Mucosa of descending colon (tissue), 3 donors: ENCODE measurements at regions not wholly inside any gene's neighbourhood (a gene's known extent, or its start where the extent isn't known, plus 50 kb on each side); places are given as distances from the start of the nearest gene placed in this dataset.
"Not testable (repeated sequence)": the region's sequence is repeated elsewhere in the genome, so short reads cannot be mapped to it uniquely, and the experiment has no call there.

Source experiments
- ATAC-seq: fragments of 200-7000 bp; cut with Tn5 transposase; one replicate; pipeline ENCODE4 v1.9.1; 2020; ENCODE audit warnings: mild to moderate bottlenecking, moderate library complexity
- DNase-seq, 3 donors: peaks; one replicate each; pipeline ENCODE4 v3.0.0-alpha.2; 2020
- H3K36me3 ChIP-seq: fragments of 200-600 bp; one replicate; pipeline ENCODE4 v1.8.0; 2021; ENCODE audit warnings: low read depth, mild to moderate bottlenecking
- H3K4me1 ChIP-seq: fragments of 200-600 bp; one replicate; pipeline ENCODE4 v1.8.0; 2021; ENCODE audit warnings: low read depth, mild to moderate bottlenecking
- H3K4me3 ChIP-seq: fragments of 200-600 bp; one replicate; pipeline ENCODE4 v1.8.0; 2021; ENCODE audit warnings: mild to moderate bottlenecking
- H3K9me3 ChIP-seq: fragments of 200-600 bp; one replicate; pipeline ENCODE4 v1.8.0; 2021; ENCODE audit warnings: mild to moderate bottlenecking
- intact Hi-C, 2 donors: fragments of 100-400 bp; cut with DNase I in 1 of 2; cut with micrococcal nuclease in 1 of 2; formaldehyde crosslinking; loops; one replicate each; pipeline versions ENCODE4 v1.11.0 to v1.11.1; 2022; cut with DNase I, micrococcal nuclease
- donor health status: DM: no; HTN: no; CAD: no; lungs with moderate emphysema.
- donor health status: DM: no; HTN: no; CAD: no.
- donor health status: DM: no; HTN: yes; CAD: no.

DNA sequence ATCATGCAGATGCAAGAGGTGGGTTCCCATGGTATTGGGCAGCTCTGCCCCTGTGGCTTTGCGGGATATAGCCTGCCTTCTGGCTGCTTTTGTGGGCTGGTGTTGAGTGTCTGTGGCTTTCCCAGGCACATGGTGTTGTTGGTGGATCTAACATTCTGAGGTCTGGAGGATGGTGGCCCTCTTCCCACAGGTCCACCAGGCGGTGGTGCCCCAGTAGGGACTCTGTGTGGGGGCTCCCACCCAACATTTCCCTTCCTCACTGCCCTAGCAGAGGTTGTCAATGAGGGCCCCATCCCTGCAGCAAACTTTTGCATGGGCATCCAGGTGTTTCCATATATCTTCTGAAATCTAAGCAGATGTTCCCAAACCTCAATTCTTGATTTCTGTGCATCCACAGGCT lies 420.5 kb upstream of the TPTE start:
- DNase-seq = peak in 1 of 3 donors; percentile 27
- H3K4me3 ChIP-seq, H3K9me3 ChIP-seq, ATAC-seq, intact Hi-C loops, H3K36me3 ChIP-seq, H3K4me1 ChIP-seq: not testable (repeated sequence)

DNA sequence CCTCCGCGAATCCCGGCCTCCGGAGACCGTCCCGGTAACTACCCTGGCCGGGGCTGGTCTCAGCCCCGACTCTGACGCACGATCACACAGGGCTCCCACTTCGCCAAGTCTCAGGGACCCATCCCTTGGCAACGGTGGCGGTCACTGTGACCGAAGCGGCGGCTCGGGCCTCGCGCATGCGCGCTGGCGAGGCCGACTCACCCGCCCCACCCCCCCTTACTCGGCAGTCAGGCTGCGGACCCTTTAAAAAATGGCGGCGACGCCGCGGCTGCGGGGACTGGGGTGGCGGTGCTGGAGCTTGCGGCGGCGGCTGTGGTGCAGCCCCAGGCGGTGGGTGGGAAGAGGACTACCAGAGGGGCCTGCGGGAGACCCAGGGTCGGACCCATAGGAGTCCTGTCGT lies 402.0 kb upstream of the TPTE start:
- intact Hi-C loops = not testable (repeated sequence)
- peak in 1 of 3 donors; percentile 39 for DNase-seq

DNA sequence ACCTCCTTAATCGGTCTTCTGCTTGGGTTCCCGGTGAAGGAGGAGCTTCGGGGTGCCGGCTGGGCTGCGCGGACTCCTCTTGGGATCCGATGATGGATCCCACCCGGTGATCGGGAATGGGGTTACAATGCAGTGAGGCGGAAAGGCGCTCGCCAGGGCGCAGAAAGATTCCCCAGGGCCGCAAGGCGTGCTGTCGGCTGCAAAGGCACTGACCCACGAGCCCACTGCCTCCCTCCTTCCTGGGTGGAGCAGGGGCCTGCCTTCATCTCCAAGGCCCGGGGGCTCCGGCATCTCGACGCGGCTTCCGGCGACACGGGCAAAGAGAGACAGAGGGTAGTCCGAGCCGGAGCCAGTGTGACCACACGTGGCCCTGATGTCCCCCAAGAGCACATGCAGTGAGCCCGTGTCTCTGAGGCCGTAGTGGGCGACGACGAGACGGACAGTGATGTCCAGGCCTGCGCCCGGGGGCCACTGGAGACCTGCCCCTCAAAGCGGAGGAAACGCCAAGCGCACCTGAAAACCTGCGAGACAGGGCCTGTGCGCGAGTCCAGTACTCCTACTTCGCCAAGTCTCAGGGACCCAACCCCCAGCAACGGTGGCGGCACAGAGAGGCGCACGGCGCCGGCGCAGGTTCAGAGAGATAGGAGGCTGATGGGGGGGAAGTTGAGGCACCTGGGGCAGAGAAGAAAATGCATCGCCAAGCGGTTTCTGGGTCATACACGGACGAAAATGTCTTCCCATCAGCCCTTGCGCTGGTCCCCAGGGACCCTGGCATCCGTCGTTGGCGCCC lies 401.4 kb upstream of the TPTE start:
- H3K4me3 ChIP-seq, intact Hi-C loops, H3K4me1 ChIP-seq, ATAC-seq, H3K36me3 ChIP-seq: not testable (repeated sequence)
- DNase-seq = peak in 1 of 3 donors; percentile 58
- peaks cover 28% of the 10 kb centered on the region for H3K9me3 ChIP-seq

More for the DNA sequence above, 402.0 kb upstream of the TPTE start:
- H3K36me3 ChIP-seq, ATAC-seq, H3K4me1 ChIP-seq, H3K4me3 ChIP-seq: not testable (repeated sequence)
- H3K9me3 ChIP-seq = peaks cover 28% of the 10 kb centered on the region

DNA sequence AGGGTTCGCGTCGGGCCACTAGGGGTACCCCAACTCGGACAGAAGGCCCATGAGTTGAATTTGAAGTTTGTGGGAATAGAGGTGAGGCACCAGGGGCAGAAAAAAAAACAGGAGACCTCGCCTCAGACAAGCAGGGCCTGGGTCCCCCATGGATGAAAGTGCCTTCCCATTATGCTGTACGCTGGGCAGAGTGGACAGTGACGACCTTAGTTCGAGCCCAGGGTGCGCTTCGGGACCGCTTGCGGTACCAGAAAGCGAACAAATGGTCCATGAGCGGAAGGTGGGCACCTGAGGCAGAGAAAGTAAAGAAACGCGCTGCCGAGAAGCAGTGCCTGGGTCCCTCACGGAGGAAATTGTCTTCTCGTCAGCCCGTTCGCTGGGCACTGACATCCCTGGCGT lies 400.8 kb upstream of the TPTE start:
- H3K4me3 ChIP-seq, intact Hi-C loops, H3K36me3 ChIP-seq, ATAC-seq, DNase-seq, H3K4me1 ChIP-seq: not testable (repeated sequence)
- peaks cover 31% of the 10 kb centered on the region for H3K9me3 ChIP-seq

DNA sequence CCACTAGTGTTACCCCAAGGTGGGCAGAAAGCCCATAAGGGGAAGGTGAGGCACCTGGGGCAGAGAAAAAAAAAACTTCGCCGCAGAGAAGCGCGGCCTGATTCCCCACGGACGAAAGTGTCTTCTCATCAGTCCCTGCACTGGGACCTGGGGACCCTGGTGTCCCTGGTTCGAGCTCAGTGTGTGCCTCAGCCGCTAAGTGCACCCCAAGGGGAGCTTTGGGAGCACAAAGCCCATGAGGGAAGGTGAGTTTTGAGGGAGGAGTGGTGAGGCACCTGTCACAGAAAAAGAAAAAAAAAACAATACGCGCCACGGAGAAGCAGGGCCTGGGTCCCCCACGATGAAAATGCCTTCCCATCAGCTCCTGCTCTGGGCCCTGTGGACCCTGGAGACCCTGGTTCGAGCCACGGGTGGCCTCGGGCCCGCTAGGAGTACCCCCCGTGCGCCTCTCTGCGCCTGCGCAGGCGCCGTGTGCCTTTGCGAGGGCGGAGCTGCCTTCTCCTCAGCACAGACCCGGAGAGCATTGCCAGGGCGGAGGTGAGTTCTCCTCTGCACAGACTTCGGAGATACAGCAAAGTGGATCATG lies 400.3 kb upstream of the TPTE start:
- DNase-seq = peak in 1 of 3 donors; percentile 41
- H3K36me3 ChIP-seq, H3K4me1 ChIP-seq, intact Hi-C loops, ATAC-seq, H3K4me3 ChIP-seq: not testable (repeated sequence)
- H3K9me3 ChIP-seq = peaks cover 33% of the 10 kb centered on the region

DNA sequence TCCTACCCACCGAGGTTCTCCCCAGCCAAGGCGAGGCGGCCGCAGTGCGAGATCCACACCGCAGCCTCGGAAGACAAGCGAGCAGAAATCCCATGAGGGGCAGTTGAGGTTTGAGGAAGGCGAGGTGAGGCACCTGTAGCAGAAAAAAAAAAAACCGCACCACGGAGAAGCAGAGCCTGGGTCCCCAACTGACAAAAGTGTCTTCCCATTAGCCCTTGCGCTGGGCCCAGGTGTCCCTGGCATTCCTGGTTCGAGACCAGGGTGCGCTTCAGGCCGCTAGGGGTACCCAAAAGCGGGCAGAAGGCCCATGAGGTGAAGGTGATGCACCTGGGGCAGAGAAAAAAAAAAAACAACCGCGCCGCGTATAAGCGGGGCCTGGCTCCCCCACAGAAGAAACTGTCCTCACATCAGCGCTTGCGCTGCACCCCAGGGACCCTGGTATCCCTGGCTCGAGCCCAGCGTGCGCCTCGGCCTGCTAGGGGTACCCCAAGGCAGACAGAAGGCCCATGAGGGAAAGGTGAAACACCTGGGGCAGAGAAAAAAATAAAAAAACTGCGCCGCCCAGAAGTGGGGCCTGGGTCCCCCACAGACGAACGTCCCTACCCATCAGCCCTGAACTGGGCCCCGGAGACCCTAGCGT lies 399.4 kb upstream of the TPTE start:
- H3K36me3 ChIP-seq, H3K4me3 ChIP-seq, ATAC-seq, intact Hi-C loops, DNase-seq, H3K4me1 ChIP-seq: not testable (repeated sequence)
- H3K9me3 ChIP-seq = peaks cover 33% of the 10 kb centered on the region

DNA sequence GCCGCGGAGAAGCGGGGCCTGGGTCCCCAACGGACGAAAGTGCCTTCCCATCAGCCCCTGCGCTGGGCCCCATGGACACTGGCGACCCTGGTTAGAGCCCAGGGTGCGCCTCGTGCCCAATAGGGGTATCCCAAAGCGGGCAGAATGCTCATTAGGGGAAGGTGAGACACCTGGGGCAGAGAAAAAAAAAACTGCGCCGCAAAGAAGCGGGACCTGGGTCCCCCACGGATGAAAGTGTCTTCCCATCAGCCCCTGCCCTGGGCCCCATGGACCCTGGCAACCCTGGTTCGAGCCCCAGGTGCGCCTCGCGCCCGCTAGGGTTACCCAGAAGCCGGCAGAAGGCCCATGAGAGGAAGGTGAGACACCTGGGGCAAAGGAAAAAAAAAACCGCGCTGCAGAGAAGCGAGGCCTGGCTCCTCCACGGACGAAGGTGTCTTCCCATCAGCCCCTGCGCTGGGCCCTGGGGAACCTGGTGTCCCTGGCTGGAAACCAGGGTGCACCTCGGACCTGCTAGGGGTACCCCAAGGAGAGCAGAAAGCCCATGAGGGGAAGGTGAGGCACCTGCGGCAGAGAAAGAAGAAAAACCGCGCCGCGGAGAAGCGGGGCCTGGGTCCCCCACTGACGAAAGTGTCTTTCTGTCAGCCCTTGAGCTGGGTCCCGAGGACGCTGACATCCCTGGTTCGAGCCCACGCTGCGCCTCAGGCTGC lies 398.4 kb upstream of the TPTE start:
- H3K4me3 ChIP-seq, intact Hi-C loops, H3K36me3 ChIP-seq, ATAC-seq, H3K4me1 ChIP-seq: not testable (repeated sequence)
- H3K9me3 ChIP-seq = peaks cover 30% of the 10 kb centered on the region
- peak in 1 of 3 donors; percentile 50 for DNase-seq

DNA sequence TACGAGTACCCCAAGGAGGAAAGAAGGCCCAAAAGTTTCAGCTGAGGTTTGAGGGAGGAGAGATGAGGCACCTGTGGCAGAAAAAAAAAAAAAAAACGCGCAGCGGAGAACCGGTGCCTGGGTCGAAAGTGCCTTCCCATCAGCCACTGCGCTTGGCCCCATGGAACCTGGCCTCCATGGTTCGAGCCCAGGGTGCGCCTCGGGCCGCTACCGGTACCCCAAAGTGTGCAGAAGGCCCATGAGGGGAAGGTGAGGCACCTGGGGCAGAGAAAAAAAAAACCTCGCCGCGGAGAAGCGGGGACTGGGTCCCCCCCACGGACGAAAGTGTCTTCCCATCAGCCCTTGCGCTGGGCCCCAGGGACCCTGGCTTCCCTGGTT lies 397.9 kb upstream of the TPTE start:
- ATAC-seq, DNase-seq, H3K4me1 ChIP-seq, H3K4me3 ChIP-seq, intact Hi-C loops, H3K36me3 ChIP-seq: not testable (repeated sequence)
- H3K9me3 ChIP-seq = peaks cover 30% of the 10 kb centered on the region

DNA sequence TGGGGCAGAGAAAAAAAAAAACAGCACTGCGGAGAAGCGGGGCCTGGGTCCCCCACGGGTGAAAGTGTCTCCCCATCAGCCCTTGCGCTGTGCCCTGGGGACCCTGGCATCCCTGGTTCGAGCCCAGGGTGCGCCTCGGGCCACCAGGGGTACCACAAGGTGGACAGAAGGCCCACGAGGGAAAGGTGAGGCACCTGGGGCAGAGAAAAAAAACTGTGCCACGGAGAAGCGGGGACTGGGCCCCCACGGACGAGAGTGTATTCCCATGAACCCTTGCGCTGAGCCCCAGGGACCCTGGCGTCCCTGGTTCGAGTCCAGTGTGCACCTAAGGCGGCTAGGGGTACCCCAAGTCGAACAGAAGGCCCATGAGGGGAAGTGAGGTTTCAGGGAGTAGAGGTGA lies 395.8 kb upstream of the TPTE start:
- ATAC-seq, intact Hi-C loops: not testable (repeated sequence)

DNA sequence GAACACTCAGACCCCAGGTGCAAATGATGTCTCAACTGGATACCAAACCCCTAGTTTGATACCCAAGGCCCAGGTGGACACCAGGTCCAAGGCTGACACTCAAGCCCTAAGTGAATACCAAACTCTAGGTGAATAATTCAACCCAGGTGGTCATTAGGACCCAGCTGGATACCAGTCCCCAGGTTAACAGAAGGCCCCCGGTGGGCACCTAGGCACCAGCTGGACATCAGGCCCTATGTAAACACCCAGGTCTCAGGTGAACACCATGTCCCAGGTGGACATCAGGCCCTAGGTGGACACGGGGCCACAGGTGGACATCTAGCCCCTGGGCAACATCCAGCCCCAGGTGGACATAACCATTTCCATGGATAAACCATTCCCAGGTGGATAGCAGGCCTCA lies 387.3 kb upstream of the TPTE start:
- H3K4me1 ChIP-seq, H3K4me3 ChIP-seq, ATAC-seq, H3K36me3 ChIP-seq, intact Hi-C loops, H3K9me3 ChIP-seq: not testable (repeated sequence)
- peak in 1 of 3 donors; percentile 25 for DNase-seq

More for the DNA sequence above, 395.8 kb upstream of the TPTE start:
- H3K9me3 ChIP-seq = peaks cover 21% of the 10 kb centered on the region
- not testable (repeated sequence) for H3K36me3 ChIP-seq, H3K4me3 ChIP-seq, H3K4me1 ChIP-seq
- peak in 1 of 3 donors; percentile 16 for DNase-seq

DNA sequence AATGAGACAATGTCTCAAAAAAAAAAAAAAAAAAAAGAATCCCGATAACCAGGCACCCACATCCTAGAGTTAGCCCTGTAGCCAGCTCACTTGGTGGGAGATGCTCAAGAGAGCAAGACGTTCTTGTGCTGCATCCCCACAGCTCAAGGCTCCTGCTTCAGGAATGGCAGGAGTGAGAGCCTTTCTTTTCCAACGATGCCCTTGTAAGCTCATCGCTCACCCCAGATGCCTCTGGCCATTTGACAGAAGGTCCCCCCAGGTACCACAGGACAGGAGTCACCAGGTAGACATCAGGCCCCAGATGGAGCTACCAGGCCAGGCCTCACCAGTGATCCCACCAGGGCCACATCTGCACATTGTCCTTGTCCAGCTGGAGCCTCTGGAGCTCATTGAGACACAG lies 385.5 kb upstream of the TPTE start:
- intact Hi-C loops, H3K4me3 ChIP-seq, H3K9me3 ChIP-seq, H3K36me3 ChIP-seq, DNase-seq, ATAC-seq, H3K4me1 ChIP-seq: not testable (repeated sequence)

DNA sequence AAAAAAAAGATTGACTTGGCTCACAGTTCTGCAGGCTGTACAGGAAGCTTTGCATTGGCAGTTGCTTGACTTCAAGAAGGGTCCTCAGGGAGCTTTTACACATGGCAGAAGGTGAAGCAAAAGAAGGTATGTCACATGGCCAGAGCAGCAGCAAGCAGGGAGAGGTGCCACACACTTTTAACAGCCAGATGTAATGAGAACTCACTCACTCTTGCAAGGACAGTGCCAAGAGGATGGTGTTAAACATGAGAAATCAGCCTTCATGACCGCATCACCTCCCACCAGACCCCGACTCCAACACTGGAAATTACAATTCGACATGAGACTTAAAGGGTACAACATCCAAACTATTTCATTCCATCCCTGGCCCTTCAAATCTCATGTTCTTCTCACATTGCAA lies 367.2 kb upstream of the TPTE start:
- H3K36me3 ChIP-seq, H3K4me3 ChIP-seq, H3K4me1 ChIP-seq, H3K9me3 ChIP-seq, ATAC-seq, DNase-seq, intact Hi-C loops: not testable (repeated sequence)
